Thyroid gland (tissue), 4 donors: ENCODE measurements at regions not wholly inside any gene's neighbourhood (a gene's known extent, or its start where the extent isn't known, plus 50 kb on each side); places are given as distances from the start of the nearest gene placed in this dataset.

Experiments
- DNase-seq, 2 donors: peaks; one replicate each; pipeline ENCODE4 v3.0.0-alpha.2; 2019
- H3K27ac ChIP-seq, 3 donors: fragments of 200-600 bp; sonication (generic); 1 replicate in 2 of 3; 2 replicates in 1 of 3; pipeline ENCODE4 v1.5.1; 2016 to 2019; ENCODE audit warnings: mild to moderate bottlenecking in 1 of 3, moderate library complexity in 1 of 3
- H3K27me3 ChIP-seq: fragments of 200-600 bp; sonication (generic); one replicate; pipeline ENCODE4 v1.5.1; 2019
- H3K36me3 ChIP-seq, 2 donors: fragments of 200-600 bp; sonication (generic); one replicate each; pipeline ENCODE4 v1.5.1; 2016 to 2019
- H3K4me1 ChIP-seq, 2 donors: fragments of 200-600 bp; sonication (generic); one replicate each; pipeline ENCODE4 v1.5.1; 2017 to 2019
- H3K4me3 ChIP-seq, 3 donors: fragments of 200-600 bp; sonication (generic); replicated peaks in 1 of 3; 1 replicate in 2 of 3; 2 replicates in 1 of 3; pipeline ENCODE4 v1.5.1; 2016; ENCODE audit warnings: mild to moderate bottlenecking in 1 of 3
- H3K9me3 ChIP-seq: fragments of 200-600 bp; sonication (generic); one replicate; pipeline ENCODE4 v1.5.1; 2017
- CTCF ChIP-seq, 6 experiments: fragments of 200-600 bp in 3 of 6; fragments of 450-650 bp in 3 of 6; sonication (generic) in 3 of 6; IDR thresholded peaks; one replicate each; pipeline ENCODE4 v1.5.1; 2016 to 2019; ENCODE audit warnings: antibody characterized with exemption in 6 of 6, mild to moderate bottlenecking in 2 of 6, inconsistent platforms in 1 of 6, moderate library complexity in 1 of 6
- POLR2A ChIP-seq, 2 donors: fragments of 450-650 bp; IDR thresholded peaks; one replicate each; pipeline ENCODE4 v1.6.1; 2017; ENCODE audit warnings: antibody characterized with exemption in 2 of 2, mild to moderate bottlenecking in 2 of 2, moderate library complexity in 1 of 2
- WGBS, 2 donors: methylation state at CpG; one replicate each; pipeline ENCODE4 v1.1.5; 2017; 5-methylcytosine and 5-hydroxymethylcytosine counted together
- intact Hi-C: fragments of 100-400 bp; cut with DNase I; formaldehyde crosslinking; loops from one replicate; pipeline ENCODE4 v1.15.1; 2023

- no peak for TF ChIP-seq CTCF (IDR thresholded peaks at IDR 0.05)
- no peak for TF ChIP-seq POLR2A (IDR thresholded peaks at IDR 0.05)
- no peak for DNase-seq
- Histone ChIP-seq H3K9me3 (no peaks in the 10 kb centered on the region), H3K4me1 (no peaks in the 10 kb centered on the region), H3K27ac (no peak overlapping the region), H3K36me3 (no peaks in the 10 kb centered on the region), H3K27me3 (no peaks in the 10 kb centered on the region), H3K4me3 (no peak overlapping the region)
- intact Hi-C loops: no loop called here
- 81 to 83% methylated on average over 3 of the region's 3 CpGs for WGBS, 2 donors
These were observed 281.9 kb upstream of the HS3ST1 start for GRCh38 chr4:11710453-11711093.

DNA sequence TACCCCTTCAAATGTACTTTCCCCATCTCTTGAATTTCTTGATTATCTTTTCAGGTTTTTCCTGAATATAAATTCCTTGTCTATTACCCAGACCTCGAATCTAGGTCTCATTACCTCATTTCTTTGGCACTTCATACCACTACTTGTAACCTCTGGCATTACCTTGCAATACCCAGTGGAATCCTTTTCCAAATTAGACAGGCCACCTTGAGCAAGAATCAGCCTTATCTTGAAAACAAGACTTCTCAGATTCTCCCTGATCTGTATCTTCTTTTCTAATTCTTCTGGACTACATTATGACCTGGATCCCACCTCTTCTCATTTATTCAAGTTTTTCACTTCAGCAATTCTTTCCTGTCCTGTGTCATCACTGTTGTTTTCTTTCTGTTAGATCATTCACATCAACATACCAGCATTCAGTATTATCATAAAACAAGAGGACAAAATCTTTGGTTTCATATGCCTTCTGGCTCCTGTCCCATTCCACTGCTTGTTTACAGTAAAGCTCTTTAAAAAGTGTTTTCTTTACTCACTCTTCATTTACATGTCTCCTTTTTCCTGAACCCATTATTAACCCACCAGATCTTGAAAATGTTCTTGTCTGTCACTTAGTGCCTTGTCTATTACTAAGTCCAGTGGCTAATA lies 275.6 kb upstream of the HS3ST1 start:
- Histone ChIP-seq H3K9me3 (no peaks in the 10 kb centered on the region), H3K4me1 (no peaks in the 10 kb centered on the region), H3K4me3 (no peak overlapping the region), H3K27ac (no peak overlapping the region), H3K36me3 (no peaks in the 10 kb centered on the region), H3K27me3 (no peaks in the 10 kb centered on the region)
- intact Hi-C loops: no loop called here
- TF ChIP-seq CTCF (IDR thresholded peaks at IDR 0.05) (no peak), POLR2A (IDR thresholded peaks at IDR 0.05) (no peak)
- DNase-seq: no peak
- 85 to 93% methylated on average over 1 of the region's 1 CpG for WGBS, 2 donors

- Histone ChIP-seq H3K27ac (no peak overlapping the region), H3K4me1 (no peaks in the 10 kb centered on the region), H3K36me3 (no peaks in the 10 kb centered on the region), H3K4me3 (no peak overlapping the region), H3K27me3 (no peaks in the 10 kb centered on the region), H3K9me3 (no peaks in the 10 kb centered on the region)
- WGBS, 2 donors: 65 to 69% methylated on average over 3 of the region's 3 CpGs
- no peak for TF ChIP-seq CTCF (IDR thresholded peaks at IDR 0.05)
- no peak for TF ChIP-seq POLR2A (IDR thresholded peaks at IDR 0.05)
- no peak for DNase-seq
- intact Hi-C loops: no loop called here
These were observed 274.3 kb upstream of the HS3ST1 start for GRCh38 chr4:11702886-11703557.

DNA sequence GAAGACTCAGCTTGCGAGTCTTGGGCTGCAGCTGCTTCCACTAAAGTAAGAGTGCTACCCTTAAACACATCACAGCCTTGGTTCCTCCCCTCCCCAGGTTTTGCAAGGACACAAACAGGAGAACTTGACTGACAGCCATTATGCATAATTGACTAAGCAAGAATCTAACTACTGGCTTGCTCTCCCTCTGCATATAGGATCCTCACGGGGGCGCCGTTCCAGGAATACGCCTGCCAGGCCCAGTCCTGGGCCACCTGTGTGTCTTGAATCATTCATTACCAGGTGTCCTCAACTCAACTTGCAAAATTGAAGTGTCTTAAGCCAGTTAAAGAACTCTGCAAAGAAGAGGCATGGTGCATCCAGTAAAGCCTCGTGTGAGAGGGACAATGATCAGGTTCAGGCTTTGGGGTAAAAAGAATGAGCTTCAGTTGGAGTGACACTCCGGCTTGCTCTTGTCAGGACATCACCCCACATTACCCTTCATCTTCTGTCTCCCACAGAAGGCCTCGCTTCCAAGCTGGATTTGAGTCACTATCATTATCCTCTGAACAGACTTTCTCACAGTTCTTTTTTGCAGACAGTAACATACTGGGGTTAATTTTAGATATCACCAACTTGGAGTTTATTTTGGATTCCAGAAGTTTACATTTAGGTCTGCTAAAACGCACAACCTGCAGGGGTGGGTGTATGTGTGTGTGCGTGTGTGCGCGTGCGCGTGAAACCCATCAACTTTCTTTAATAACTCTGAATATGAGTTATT lies 273.5 kb upstream of the HS3ST1 start:
- intact Hi-C loops: no loop called here
- TF ChIP-seq POLR2A (IDR thresholded peaks at IDR 0.05): no peak
- no peak for TF ChIP-seq CTCF (IDR thresholded peaks at IDR 0.05)
- no peaks in the 10 kb centered on the region for H3K4me1 ChIP-seq
- H3K27me3 ChIP-seq: no peaks in the 10 kb centered on the region
- H3K36me3 ChIP-seq: no peaks in the 10 kb centered on the region
- no peaks in the 10 kb centered on the region for H3K9me3 ChIP-seq
- no peak overlapping the region for H3K4me3 ChIP-seq
- no peak overlapping the region for H3K27ac ChIP-seq
- no peak for DNase-seq
- WGBS, 2 donors: 86 to 88% methylated on average over 14 of the region's 14 CpGs
